Fibroblast of peridontal ligament (primary cell): ENCODE measurements at regions not wholly inside any gene's neighbourhood (a gene's known extent, or its start where the extent isn't known, plus 50 kb on each side); places are given as distances from the start of the nearest gene placed in this dataset.
"Not testable (repeated sequence)": the region's sequence is repeated elsewhere in the genome, so short reads cannot be mapped to it uniquely, and the experiment has no call there.

Experiments used
- DNase-seq: peaks from one replicate; pipeline ENCODE4 v3.0.0-alpha.2; 2010; ENCODE audit errors: extremely low read depth

GRCh38 chr1:238377280-238377919, 486.7 kb upstream of the ZP4 start:
- DNase-seq = no peak

GRCh38 chr1:238370599-238370998, 479.9 kb upstream of the ZP4 start:
- no peak for DNase-seq

GRCh38 chr1:238364214-238364892, 473.6 kb upstream of the ZP4 start:
- no peak for DNase-seq

GRCh38 chr1:238360474-238360873, 469.8 kb upstream of the ZP4 start:
- no peak for DNase-seq

GRCh38 chr1:238350471-238350870, 459.7 kb upstream of the ZP4 start:
- DNase-seq = no peak

- DNase-seq = no peak
These were observed 455.6 kb upstream of the ZP4 start for GRCh38 chr1:238346340-238346739.

- DNase-seq = no peak
These were observed 455.1 kb upstream of the ZP4 start for GRCh38 chr1:238345837-238346236.

GRCh38 chr1:238343852-238344251, 453.1 kb upstream of the ZP4 start:
- DNase-seq = no peak

- no peak for DNase-seq
These were observed 450.7 kb upstream of the ZP4 start for GRCh38 chr1:238341395-238341794.

GRCh38 chr1:238340989-238341388, 450.3 kb upstream of the ZP4 start:
- no peak for DNase-seq

- no peak for DNase-seq
These were observed 445.8 kb upstream of the ZP4 start for GRCh38 chr1:238336531-238336930.

- no peak for DNase-seq
These were observed 443.4 kb upstream of the ZP4 start for GRCh38 chr1:238334170-238334569.

GRCh38 chr1:238331557-238331956, 440.8 kb upstream of the ZP4 start:
- DNase-seq = no peak

- DNase-seq = no peak
These were observed 438.9 kb upstream of the ZP4 start for GRCh38 chr1:238329671-238330070.

- not testable (repeated sequence) for DNase-seq
These were observed 436.3 kb upstream of the ZP4 start for GRCh38 chr1:238327033-238327432.

GRCh38 chr1:238326479-238326878, 435.8 kb upstream of the ZP4 start:
- DNase-seq = not testable (repeated sequence)

- no peak for DNase-seq
These were observed 433.6 kb upstream of the ZP4 start for GRCh38 chr1:238324211-238324864.

- no peak for DNase-seq
These were observed 432.8 kb upstream of the ZP4 start for GRCh38 chr1:238323490-238323889.

GRCh38 chr1:238319957-238320356, 429.2 kb upstream of the ZP4 start:
- DNase-seq = no peak

GRCh38 chr1:238318294-238319110, 427.8 kb upstream of the ZP4 start:
- no peak for DNase-seq

GRCh38 chr1:238312969-238313368, 422.2 kb upstream of the ZP4 start:
- DNase-seq = no peak

GRCh38 chr1:238306411-238306810, 415.7 kb upstream of the ZP4 start:
- no peak for DNase-seq
